GM21423 (cell line): ENCODE measurements at regions not wholly inside any gene's neighbourhood (a gene's known extent, or its start where the extent isn't known, plus 50 kb on each side); places are given as distances from the start of the nearest gene placed in this dataset.

Experiments used
- ATAC-seq: cut with Tn5 transposase; IDR thresholded peaks from one replicate; pipeline ENCODE4 v1.9.1; 2021; ENCODE audit warnings: mild to moderate bottlenecking, moderate library complexity; ENCODE audit not compliant: unreplicated experiment

DNA sequence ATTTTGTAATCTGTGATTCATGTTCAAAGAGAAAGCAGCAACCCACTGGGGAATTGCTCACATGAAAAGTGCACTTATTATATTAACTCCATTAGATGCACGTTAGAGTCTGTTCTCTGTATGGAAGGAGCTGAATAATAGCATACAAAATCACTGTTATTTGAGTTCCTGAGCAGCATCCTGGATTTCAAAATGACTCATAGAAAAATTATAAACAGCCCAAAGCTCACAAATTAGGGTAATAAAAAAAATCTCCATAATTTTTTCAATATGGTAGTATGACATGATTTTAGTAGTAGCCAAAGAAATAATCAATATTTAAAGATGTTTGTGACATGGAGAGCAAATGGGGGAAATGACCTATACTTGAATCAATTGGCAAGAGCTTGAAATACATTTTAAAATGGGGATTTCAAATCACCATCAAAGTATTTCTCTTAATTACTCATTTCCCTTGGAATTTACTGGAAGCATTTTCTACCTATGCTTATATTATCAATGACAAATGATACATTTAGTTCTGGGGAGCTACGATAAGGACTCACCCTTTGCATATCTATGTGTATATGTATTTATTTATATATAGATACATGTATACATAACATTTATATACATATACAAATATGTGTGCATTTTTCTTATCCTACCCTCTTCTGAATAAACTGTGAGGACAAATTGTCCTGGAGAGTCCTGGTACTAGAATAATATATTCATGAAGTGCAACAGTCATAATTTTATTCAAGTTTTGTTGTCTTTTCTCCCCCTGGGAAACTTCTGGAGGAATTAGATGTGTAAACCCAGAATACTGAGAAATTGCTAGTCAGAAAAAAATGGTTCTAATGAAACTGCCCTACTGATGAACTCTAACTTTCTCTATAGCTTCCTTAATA lies 116.3 kb downstream of the RPL22L1 start:
- ATAC-seq = no peak

DNA sequence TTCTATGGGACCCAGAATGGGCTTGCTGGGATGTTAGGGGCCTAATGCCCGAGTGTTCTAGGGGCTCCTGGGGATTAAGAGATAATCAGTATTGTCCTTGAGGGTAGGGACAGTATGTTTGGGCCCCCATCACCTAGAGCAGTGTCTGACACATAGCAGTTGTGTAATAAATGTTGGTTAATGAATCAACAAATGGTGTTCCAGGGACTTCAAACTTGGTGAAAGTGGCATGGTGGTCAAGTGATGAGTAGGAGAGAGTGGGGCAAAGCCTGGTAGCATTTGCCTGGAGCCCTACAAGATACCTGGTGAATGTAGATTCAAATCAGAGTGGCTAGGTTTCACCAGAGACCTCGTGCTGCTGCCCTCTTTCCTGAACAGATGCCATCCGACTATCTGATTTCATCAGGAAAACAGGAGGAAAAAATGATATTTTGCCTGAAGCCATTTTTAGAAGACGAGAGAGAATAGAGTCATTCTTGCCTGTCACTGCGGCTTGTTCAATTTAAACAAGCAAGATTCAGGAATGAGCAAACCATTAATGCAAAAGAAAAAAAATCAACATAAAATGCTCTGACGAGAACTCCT lies 117.3 kb downstream of the RPL22L1 start:
- ATAC-seq = no peak

DNA sequence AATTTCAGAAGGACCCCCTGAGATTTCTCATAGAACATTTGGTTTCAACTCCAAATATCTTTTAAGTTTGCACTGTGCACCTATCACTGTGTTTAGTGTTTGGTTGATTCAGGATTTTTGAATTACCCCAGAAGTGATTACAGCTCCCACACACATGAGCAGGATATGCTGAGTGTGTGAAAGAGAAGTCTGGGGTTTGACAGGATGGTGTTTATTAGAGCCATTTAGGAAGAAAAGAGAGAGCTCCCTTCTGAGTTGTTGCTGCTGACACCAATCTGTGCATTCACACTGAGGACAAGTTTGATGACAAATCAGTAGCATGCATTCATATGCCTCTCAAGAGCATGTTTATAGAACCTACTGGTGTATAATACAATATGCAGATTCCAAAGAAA lies 118.1 kb downstream of the RPL22L1 start:
- ATAC-seq = no peak

DNA sequence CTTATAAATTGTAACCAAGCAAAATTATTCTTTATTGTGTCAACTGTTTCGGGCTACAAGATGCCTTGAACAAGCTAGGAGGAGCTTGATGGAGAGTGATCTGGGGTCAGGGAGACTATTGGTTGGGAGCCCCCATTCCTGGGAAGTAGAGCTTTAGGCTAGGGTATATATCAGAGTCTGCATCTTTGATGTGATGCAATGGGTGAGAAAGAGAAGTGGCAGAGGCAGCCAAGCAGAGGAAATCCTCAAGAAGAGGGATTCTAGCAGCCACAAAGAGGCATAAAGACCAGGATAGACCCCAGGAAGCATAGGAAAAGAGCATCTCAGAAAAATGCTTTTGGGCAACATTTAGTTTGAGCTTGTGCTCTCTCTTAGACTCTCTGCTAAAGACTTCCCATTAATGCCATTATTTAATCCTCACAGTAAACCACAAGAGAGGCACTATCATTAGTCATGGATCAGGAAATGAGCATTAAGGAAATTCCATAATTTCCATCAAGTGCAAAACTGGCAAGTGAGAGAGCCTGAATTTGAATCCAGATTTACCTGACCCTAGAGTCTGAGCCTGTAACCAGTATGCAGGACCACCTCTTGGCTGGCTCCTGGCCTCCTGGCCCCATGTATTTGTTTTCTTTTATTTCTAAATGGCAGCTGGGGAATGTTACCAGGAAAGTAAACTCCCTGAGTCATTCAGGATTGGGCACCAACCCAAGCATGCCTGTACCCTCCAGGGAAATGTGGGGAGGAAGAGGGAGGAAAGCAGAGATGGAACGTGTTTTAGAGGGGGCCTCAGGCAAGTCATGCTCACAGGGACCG lies 118.7 kb downstream of the RPL22L1 start:
- ATAC-seq = no peak

DNA sequence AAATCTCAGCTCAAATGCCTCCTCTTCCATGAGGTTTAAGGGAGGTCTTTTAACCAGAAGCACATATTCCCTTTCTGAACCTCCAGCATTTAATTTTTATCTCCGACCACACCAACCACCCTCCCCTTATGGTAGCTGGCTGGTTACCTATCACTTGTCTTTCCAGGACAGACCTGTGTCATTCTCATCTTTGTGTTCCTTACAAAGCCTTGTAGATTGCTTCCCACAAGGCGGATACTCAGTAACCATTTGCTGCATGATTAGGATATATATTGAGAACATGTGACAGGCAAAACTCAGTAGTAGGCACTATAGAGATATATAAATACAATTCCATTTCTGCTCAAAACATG lies 119.5 kb downstream of the RPL22L1 start:
- no peak for ATAC-seq

DNA sequence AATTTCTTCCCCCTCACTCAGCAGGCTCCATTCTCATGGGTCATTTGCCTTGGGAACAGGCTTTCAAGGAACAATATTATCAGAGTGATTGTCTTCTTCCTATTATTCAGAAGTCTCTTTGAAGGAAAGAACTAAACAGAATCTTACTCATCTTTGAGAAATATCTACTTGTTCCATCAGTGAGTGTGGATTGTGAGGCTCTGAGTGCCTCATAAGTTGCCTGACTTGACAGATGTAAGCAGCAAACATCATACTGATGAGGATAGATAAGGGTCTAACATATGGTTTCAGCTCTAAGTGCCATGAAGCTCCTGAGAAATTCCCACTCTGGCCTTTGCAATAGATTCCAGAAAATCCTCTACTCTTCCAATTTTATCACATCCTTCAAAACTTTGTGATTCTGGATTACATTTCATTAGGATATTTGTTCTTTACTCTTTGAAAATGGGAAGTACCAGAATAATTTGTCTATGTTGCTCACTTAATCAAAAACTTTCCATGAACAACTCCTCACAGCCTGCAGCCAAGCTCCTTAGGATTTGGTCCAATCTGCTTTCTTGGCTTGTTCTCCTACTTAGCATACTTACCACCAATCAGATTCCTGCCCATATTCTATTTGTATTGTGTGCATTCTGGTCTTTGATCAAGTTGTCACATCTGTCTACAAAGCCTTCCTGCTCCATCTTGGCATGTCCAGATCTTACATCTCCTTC lies 120.1 kb downstream of the RPL22L1 start:
- no peak for ATAC-seq

DNA sequence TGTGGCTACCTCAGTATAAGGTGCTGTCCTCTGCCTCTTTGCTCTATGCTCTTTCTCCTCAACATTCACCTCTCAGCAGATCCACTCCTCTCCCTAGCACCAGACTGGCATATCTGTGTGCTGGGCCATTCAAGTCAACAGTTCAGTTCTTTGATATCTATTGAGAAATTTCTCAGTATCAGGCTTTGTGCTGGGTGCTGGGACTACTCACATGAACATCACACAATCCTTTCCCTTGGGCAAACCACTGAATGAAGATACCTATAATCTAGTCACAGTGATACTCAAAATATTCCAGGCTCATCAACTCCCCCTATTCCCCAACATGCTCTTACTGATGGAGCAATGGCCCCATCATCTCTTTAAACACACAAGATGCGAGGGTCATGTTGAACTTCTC lies 120.8 kb downstream of the RPL22L1 start:
- no peak for ATAC-seq

DNA sequence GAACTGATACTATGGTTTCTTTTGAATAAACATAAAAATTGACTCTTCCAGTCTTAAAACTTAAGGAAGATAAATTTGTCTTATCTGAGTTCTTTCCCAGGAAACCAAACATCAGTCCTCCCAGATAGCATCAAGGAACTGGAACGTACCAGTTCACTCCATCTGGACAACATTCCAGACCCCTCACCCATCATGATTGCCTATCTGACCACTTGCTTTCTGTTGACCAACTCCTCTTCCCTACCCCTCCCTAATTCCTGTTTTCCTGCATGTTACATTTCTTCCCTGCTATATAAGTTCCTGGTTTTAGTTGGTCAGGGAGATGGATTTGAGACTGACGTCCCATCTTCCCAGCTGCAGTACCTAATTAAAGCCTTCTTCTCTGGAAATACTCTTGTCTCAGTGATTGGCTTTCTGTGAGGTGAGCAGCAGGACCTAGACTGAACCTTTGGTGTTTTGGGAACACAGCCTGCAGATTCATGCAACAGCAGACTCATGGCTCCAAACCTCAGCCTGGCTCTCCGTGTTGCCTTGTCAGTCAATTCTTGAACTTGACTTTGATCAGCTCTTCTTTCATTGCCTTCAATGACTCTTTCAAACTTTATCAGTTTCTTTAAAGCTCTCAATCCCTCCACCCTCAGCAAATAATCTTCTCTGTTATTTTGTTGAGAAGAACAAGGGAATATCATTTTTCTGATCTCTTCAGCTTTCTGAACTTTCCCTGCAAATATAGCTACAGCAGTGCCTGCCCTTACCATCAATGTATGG lies 123.6 kb downstream of the RPL22L1 start:
- ATAC-seq = no peak

DNA sequence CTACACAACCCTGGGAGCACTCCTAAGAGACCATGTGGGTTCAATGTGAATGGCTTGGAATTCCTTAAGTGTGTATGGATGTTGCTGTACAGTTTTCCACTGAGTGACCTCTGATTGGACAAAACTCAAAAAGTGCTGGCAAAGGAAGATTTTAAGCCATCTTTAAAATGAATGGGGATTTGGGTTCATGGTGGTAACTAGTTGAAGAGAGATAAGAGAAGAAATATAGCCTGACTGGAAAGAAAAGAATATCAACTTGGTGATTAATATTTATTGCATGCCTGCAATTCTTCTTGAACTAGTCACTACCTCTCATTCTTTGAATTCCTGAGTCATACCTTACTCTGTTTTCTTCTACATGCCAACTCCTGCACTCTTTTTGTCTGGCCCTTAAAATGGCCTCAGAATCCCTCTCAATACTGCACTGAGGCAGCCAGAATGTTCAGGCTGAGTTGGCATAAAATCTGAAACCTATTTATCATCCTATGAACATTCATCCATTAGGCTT lies 124.7 kb downstream of the RPL22L1 start:
- no peak for ATAC-seq

DNA sequence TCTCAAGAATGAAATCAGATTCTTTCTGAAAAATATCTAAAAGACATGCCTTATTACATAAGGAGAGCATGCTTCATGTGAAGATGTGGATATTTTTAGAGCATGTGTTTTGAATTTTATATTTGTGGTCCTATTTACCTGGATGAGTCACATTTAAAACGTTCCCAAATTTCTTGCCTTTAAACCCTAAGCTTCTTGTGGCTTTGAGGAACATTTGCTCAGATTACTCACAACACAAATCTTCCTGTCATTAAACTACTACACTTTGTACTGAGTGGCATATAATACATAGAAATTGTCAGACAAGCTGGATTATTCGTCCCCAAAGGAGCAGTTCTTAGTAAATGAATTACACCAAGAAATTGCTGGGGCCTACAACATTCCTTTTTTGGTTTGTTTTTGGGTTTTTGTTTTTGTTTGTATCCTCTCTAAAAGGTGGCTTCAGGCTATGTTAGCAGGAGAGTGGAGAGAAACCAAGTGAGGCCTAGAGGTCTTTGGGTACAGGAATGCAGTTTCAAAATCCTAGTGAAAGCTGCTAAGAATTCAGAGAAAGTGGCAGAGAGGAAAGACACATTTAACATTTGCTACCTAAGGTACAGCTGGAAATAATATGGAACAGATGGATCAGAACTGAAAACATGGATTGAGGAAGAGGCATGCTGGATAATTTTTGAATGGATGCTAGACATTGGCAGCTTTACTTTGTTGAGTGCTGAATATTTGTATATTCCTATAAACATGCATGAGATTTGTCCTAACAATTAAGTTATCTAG lies 128.1 kb downstream of the RPL22L1 start:
- ATAC-seq = no peak

DNA sequence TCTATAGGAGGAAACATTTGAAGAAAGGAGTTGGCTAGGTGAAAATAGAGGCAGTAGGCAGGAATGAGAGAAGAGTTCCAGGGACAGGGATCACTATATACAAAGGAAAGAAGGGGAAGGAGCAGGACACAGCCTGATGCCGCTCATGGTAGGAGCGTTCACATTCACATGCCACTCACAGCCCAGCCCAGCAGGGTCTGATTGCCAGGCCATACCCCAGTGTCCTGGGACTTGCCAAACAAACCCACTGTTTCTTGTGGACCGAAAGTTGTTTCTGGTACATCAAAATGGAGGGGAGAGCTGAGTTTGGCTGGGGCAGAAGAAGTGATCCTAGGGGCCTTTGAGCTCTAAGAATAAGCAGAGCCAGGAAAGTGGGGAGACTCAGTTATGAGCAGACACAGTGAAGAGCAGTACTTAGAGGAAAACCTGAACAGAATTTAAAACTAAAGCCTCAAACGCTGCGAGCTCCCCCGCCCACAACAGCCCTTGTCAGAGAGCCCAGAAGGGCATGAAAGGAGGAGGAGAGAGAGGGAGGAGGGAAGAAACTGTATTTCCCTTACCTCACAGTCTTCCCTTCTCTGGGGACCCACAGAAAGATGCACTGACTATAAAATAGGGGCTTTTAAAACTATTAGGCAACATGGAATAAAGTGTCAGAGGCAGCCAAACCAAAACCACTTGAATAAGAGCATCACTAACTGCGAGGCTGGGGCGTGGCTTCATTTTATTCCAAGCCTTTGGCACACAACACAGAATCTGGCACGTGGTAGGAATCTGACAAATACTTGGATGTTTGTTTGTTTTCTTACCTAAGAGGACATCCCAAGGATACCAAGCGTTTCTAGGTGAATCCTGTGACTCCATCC lies 129.0 kb downstream of the RPL22L1 start:
- no peak for ATAC-seq

DNA sequence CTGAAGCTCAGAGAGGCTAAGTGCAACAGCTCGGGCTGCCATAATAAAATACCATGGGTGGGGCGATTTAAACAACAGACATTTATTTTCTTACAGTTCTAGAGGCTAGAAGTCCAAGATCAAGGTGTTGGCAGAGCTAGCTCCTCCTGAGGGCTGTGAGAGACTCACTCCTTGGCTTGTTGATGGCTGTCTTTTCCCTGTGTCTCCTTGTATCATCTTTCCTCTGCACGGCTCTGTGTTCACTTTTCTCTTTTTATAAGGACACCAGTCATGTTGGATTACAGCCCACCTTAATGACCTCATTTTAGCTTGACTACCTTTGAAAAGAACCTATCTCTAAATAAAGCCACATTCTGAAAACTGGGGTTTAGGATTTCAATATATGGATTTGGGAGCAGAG lies 129.7 kb downstream of the RPL22L1 start:
- ATAC-seq = no peak

DNA sequence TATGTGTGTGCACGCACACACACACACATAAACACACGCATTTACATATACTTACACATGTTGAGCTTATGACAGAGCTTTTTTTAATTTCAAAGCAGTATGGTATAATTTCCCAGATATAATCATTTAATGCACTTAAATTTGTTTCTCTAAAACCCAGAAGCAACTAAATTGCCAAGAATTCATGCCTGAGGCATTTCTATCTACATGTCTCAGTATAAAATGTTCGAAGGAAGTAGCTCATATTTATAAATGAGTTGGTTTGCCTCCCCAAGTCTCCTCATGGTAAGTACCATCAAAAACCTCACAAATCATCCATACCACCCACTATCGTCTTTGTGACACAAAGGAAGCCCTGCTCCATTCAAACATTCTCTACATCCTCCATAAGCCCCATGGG lies 130.6 kb downstream of the RPL22L1 start:
- ATAC-seq = no peak

DNA sequence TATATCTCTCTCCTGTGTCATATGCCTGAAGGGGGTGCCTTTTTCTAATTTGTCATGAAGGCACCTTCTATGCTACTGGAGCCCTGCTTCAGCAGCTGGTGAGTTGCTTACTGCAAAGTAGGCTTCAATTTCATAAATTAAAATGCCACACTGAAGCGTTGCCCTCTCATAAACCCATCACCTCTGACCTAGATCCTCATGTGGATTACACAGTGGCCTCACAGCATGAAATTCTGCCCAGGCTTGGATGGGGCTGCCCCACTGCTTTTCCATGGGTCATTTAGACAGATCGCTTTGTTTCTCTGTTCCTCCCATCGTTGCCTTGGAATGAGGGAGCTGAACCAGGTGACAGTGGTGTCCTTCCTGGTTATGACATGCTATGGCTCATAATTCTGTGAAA lies 131.2 kb downstream of the RPL22L1 start:
- no peak for ATAC-seq

DNA sequence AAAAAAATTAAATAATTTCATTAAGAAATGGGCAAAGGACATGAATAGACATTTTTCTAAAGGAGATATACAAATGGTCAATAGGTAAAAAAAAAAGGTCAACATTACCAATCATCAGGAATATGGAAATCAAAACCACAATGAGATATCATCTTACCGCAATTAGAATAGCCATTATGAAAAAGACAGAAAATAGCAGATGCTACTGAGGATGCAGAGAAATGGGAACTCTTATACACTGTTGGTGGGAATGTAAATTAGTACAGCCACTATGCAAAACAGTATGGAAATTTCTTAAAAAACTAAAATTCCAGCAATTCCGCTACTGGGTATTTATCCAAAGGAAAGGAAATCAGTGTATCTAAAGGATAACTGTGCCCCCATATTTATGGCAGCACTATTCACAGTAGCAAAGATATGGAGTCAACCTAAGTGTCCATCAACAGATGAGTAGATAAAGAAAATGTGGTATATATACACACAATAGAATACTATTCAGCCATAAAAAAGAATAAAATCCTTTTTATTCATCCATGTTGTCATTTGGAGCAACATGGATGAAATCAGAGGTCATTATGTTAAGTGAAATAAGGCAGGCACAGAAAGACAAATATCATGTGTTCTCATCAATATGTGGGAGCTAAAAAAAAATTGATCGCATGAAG lies 132.4 kb downstream of the RPL22L1 start:
- ATAC-seq = no peak

DNA sequence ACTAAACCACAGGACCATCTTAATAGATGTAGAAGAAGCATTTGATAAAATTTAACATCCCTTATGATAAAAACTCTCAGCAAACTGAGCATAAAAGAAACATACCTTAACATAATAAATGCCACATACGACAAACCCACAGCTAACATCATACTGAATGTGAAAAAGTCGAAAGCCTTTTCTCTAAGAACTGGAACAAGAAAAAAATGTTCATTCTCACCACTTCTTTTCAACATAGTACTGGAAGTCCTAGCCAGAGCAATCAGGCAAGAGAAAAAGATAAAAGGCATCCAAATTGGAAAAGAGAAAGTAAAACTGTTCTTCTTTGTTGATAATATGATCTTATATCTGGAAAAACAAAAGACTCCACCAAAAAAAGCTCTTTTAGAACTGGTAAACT lies 134.2 kb downstream of the RPL22L1 start:
- no peak for ATAC-seq

DNA sequence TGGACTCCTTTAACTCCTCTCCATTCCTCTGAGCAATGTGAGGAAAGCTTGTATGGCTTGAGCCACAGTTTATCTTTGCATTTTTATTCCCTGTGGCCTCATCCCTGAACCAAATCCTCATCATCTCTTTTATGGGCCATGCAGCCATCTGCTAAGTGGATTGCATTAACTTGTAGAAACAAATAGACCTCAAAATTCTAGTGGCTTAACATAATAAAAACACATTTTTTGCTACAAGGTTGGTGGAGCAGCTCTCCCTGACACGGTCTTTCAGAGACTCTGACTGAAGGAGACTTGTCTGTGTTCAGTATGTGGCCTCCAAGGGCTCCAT lies 135.3 kb downstream of the RPL22L1 start:
- ATAC-seq = no peak

DNA sequence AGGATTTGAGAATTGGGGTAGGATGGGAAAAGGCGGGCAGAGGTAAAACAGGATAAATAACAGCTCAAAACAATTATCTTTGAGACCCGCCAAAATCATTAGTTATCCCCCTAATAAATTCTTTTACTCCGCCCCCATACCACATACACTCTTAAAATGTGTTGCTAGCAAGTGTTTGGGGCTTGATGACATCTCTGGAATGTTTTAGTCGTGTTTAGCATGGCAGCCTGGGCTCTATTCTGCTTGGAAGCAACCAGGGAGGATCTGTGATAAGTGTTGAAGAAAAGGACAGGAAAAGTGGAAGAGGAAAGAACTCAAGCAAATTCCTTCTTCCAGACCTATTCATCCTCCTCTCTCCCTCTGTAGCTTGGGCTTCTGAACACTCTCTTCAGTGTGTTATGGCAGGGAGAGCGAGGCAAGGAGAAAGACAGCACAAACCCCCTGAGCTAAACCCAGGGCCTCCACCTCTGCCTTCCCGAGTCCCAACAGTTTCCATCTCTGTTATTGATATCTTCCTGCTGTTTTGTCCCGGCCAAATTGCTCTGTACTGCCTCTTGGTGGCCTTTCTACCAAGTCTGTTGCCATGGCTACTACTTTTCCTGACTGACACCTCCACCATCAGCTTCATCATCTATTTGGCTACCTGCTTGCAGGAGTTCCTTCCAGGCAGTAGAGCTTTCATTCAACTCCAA lies 135.8 kb downstream of the RPL22L1 start:
- ATAC-seq = no peak
